HCT116 (cell line): ENCODE measurements at regions not wholly inside any gene's neighbourhood (a gene's known extent, or its start where the extent isn't known, plus 50 kb on each side); places are given as distances from the start of the nearest gene placed in this dataset.
"Not testable (repeated sequence)": the region's sequence is repeated elsewhere in the genome, so short reads cannot be mapped to it uniquely, and the experiment has no call there.

Source experiments
- ATAC-seq: fragments of 200-7000 bp; cut with Tn5 transposase; 2 replicates; pipeline ENCODE4 v1.9.1; 2020; ENCODE audit warnings: mild to moderate bottlenecking, moderate library complexity
- BruUV-seq: library from RNA; stranded (reverse); fragments of 400-500 nt; replicated peaks from 2 replicates; lab custom pipeline; 2021; lab: Mats Ljungman, UMichigan
- CTCF ChIA-PET: fragments of 300-600 bp; sonication (Branson Sonifier 250); formaldehyde crosslinking; loops from one replicate; lab custom pipeline; 2021; ENCODE audit warnings: antibody characterized with exemption; lab: Charles Lee
- POLR2A ChIA-PET: fragments of 300-600, 350-600 bp; sonication (Branson Sonifier 250); formaldehyde crosslinking; loops from one replicate; lab custom pipeline; 2021; ENCODE audit warnings: antibody characterized with exemption; lab: Charles Lee
- RAD21 ChIA-PET, 2 experiments: fragments of 300-600 bp; sonication (Branson Sonifier 250); formaldehyde crosslinking; loops; one replicate each; lab custom pipeline; 2023; ENCODE audit warnings: low total read pairs in 2 of 2; ENCODE audit not compliant: uncharacterized antibody in 2 of 2, unreplicated experiment in 2 of 2, low non-redundant PET in 1 of 2; lab: Charles Lee
- DNase-seq: peaks from one replicate; pipeline ENCODE4 v3.0.0-alpha.2; 2010; ENCODE audit warnings: low read depth, low spot score
- H2AFZ ChIP-seq: fragments of 200-600 bp; shearing (Covaris generic), sonication (generic); 2 replicates; pipeline ENCODE4 v1.6.1; 2017; ENCODE audit warnings: low read depth, mixed run types, mixed read lengths, antibody characterized with exemption, low read length; ENCODE audit not compliant: poor library complexity, severe bottlenecking
- H3K27ac ChIP-seq: 2 replicates; pipeline ENCODE4 v1.5.1; 2012; ENCODE audit warnings: low read depth, low read length
- H3K27me3 ChIP-seq: fragments of 200-600 bp; sonication (generic); 2 replicates; pipeline ENCODE4 v1.6.1; 2016; ENCODE audit warnings: mixed run types, low read length, mixed read lengths; ENCODE audit not compliant: insufficient read depth
- H3K36me3 ChIP-seq, 2 experiments: fragments of 200-500 bp in 1 of 2; fragments of 200-600 bp in 1 of 2; sonication (Bioruptor generic) in 1 of 2; sonication (generic) in 1 of 2; 2 replicates each; pipeline versions ENCODE4 v1.5.1 to v1.6.1; 2014 to 2016; ENCODE audit warnings: low read length in 2 of 2, inconsistent platforms in 1 of 2, mixed read lengths in 1 of 2, mixed run types in 1 of 2; ENCODE audit not compliant: insufficient read depth in 2 of 2, control insufficient read depth in 1 of 2
- H3K4me1 ChIP-seq, 2 experiments: fragments of 200-600 bp in 1 of 2; sonication (generic) in 1 of 2; 2 replicates each; pipeline versions ENCODE4 v1.5.1 to v1.6.1; 2012 to 2017; ENCODE audit warnings: low read length in 2 of 2, inconsistent platforms in 1 of 2, mild to moderate bottlenecking in 1 of 2, mixed read lengths in 1 of 2, mixed run types in 1 of 2, moderate library complexity in 1 of 2; ENCODE audit not compliant: insufficient read depth in 2 of 2, control insufficient read depth in 1 of 2
- H3K4me2 ChIP-seq: fragments of 200-600 bp; sonication (generic); 2 replicates; pipeline ENCODE4 v1.6.1; 2017; ENCODE audit warnings: mixed run types, low read length, mixed read lengths
- H3K4me3 ChIP-seq, 2 experiments: fragments of 200-600 bp in 1 of 2; sonication (generic) in 1 of 2; replicated peaks in 1 of 2; 2 replicates each; pipeline ENCODE4 v1.5.1; 2011 to 2016; ENCODE audit warnings: low read length in 2 of 2, control low read depth in 1 of 2, low read depth in 1 of 2, mild to moderate bottlenecking in 1 of 2, mixed read lengths in 1 of 2, mixed run types in 1 of 2
- H3K79me2 ChIP-seq: fragments of 200-600 bp; sonication (generic); 2 replicates; pipeline ENCODE4 v1.6.1; 2017; ENCODE audit warnings: mild to moderate bottlenecking, mixed run types, low read length, moderate library complexity, mixed read lengths; ENCODE audit not compliant: insufficient read depth
- H3K9ac ChIP-seq: fragments of 200-600 bp; sonication (generic); 2 replicates; pipeline ENCODE4 v1.6.1; 2016; ENCODE audit warnings: low read length, mixed read lengths
- H3K9me2 ChIP-seq: fragments of 200-600 bp; sonication (generic), shearing (Covaris generic); 2 replicates; pipeline ENCODE4 v1.6.1; 2017; ENCODE audit warnings: mixed run types, mild to moderate bottlenecking, moderate library complexity; ENCODE audit not compliant: insufficient read depth
- H3K9me3 ChIP-seq, 2 experiments: fragments of 200-500 bp in 1 of 2; fragments of 200-600 bp in 1 of 2; sonication (Bioruptor generic) in 1 of 2; sonication (generic) in 1 of 2; 2 replicates each; pipeline ENCODE4 v1.6.1; 2014 to 2017; ENCODE audit warnings: low read length in 2 of 2, mixed read lengths in 2 of 2, inconsistent platforms in 1 of 2, low read depth in 1 of 2, mild to moderate bottlenecking in 1 of 2, mixed run types in 1 of 2, moderate library complexity in 1 of 2; ENCODE audit not compliant: control insufficient read depth in 1 of 2, insufficient read depth in 1 of 2
- H4K20me1 ChIP-seq: fragments of 200-600 bp; sonication (generic), shearing (Covaris generic); 2 replicates; pipeline ENCODE4 v1.6.1; 2017; ENCODE audit warnings: mixed run types, mild to moderate bottlenecking, moderate library complexity; ENCODE audit not compliant: insufficient read depth
- intact Hi-C: fragments of 100-400 bp; cut with micrococcal nuclease; formaldehyde crosslinking; loops from 2 replicates; pipeline ENCODE4 v1.10.0; 2022

DNA sequence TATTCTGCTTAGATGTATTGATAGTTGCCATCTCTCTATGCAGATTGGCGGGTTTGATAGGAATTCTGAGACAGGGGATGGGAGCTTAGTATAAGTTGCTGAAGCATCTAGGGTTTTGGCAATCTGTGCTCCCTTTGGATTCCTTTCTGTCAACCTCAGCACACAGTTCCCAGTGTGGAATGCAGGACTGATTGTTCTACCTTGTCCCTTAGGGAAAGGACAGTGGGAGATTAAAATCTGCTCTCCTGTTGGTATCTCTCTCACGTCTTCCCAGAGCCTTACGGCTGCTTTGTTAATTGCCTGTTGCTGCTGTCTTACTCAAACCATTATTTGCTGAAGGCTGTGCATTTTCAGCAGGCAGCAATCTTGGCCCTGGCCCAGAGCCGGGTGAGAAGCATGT, 133.3 kb upstream of the IKBKE start:
- H3K4me3 ChIP-seq, H3K27me3 ChIP-seq, H3K36me3 ChIP-seq, H3K9ac ChIP-seq, BruUV-seq, POLR2A ChIA-PET, H3K9me3 ChIP-seq, RAD21 ChIA-PET, ATAC-seq, DNase-seq, H2AFZ ChIP-seq, intact Hi-C loops, H3K9me2 ChIP-seq, CTCF ChIA-PET, H3K79me2 ChIP-seq, H3K4me1 ChIP-seq, H3K4me2 ChIP-seq, H3K27ac ChIP-seq, H4K20me1 ChIP-seq: not testable (repeated sequence)

DNA sequence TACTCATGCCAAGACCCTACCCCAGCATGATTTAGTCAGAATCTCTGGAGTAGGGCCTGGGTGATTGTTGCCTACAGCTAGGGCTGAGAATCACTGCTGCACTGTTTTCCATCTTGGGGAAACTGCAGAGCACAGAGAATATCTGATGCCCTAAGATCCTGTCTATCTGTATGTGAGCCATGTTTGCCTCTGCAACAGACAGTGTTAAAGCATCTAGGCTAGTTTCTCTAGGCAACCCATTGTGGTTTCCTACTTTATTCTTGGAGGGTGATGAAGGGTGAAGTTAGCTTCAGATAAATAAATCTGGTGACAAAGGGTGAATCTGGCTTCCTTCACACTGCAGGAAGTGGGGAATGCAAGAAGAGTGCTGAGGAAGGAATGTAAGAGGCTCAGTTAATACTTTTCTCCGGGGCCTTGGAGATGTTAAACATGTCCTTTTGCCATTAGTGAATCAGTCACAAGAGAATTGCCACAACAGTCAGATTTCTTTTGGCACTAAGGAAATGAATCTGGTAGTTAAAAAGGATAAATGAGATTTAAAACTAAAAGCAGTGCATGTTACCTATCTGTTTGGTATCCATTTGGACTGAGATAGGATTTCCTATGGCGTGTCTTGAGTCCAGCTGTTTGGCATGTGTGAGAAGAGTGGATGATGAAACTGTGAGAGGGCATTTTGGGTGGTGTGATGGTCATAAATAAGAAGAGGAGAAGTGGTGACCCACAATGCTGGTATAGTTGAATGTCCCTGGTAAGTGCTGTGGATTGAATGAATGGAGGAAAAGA, 119.6 kb upstream of the IKBKE start:
- DNase-seq, H3K4me1 ChIP-seq, RAD21 ChIA-PET, H3K4me2 ChIP-seq, POLR2A ChIA-PET, H3K4me3 ChIP-seq, H3K27me3 ChIP-seq, H2AFZ ChIP-seq, H3K9me3 ChIP-seq, CTCF ChIA-PET, H3K36me3 ChIP-seq, H3K9me2 ChIP-seq, intact Hi-C loops, H3K27ac ChIP-seq, H3K79me2 ChIP-seq, BruUV-seq, H4K20me1 ChIP-seq, H3K9ac ChIP-seq: not testable (repeated sequence)
- peak; percentile 24; the same call in 1 of the 2 replicates for ATAC-seq

- H3K9me3 ChIP-seq, H3K4me1 ChIP-seq, H3K79me2 ChIP-seq, H3K27me3 ChIP-seq, POLR2A ChIA-PET, H4K20me1 ChIP-seq, H2AFZ ChIP-seq, H3K9me2 ChIP-seq, H3K9ac ChIP-seq, DNase-seq, H3K36me3 ChIP-seq, RAD21 ChIA-PET, BruUV-seq, intact Hi-C loops, CTCF ChIA-PET, H3K4me3 ChIP-seq, H3K27ac ChIP-seq, H3K4me2 ChIP-seq: not testable (repeated sequence)
- peak; percentile 72 for ATAC-seq
Measured at GRCh38 chr1:206351276-206352052, 118.8 kb upstream of the IKBKE start.
